ENCODE measurements at regions not wholly inside any gene's neighbourhood (a gene's known extent, or its start where the extent isn't known, plus 50 kb on each side); places are given as distances from the start of the nearest gene placed in this dataset.

GRCh38 chr4:188245651-188246050, 106.4 kb downstream of the TRIML1 start:
- Histone ChIP-seq H3K27me3 (ENCODE audit: control insufficient read depth, low read length) (no peaks in the 10 kb centered on the region), H3K36me3 (ENCODE audit: control insufficient read depth, low read length) (no peaks in the 10 kb centered on the region), H3K4me3 (ENCODE audit: low read length) (no peak overlapping the region), H3K4me2 (ENCODE audit: low read length) (no peak overlapping the region), H3K27ac (ENCODE audit: low read depth, low read length) (no peak overlapping the region), H4K20me1 (ENCODE audit: control insufficient read depth, insufficient read depth, low read depth, low read length) (no peaks in the 10 kb centered on the region), H3K4me1 (ENCODE audit: control insufficient read depth, low read length) (no peaks in the 10 kb centered on the region), H3K9me2 (replicated peaks; ENCODE audit: control insufficient read depth, low read length) (no peaks in the 10 kb centered on the region), H3K9me3 (ENCODE audit: control insufficient read depth, insufficient read depth, low read length) (no peaks in the 10 kb centered on the region), H3F3A (ENCODE audit: control insufficient read depth, insufficient read depth) (no peaks in the 10 kb centered on the region), H3K79me2 (ENCODE audit: control insufficient read depth, low read length) (no peaks in the 10 kb centered on the region)
- TF ChIP-seq EZH2phosphoT487 (IDR thresholded peaks at IDR 0.05; ENCODE audit: borderline replicate concordance, low read length): no peak

- no peaks in the 10 kb centered on the region for H3K36me3 ChIP-seq (ENCODE audit: control insufficient read depth, low read length)
- H3K4me2 ChIP-seq (ENCODE audit: low read length): no peak overlapping the region
- no peaks in the 10 kb centered on the region for H3K9me3 ChIP-seq (ENCODE audit: control insufficient read depth, insufficient read depth, low read length)
- no peaks in the 10 kb centered on the region for H3K9me2 ChIP-seq (replicated peaks; ENCODE audit: control insufficient read depth, low read length)
- TF ChIP-seq EZH2phosphoT487 (IDR thresholded peaks at IDR 0.05; ENCODE audit: borderline replicate concordance, low read length): no peak
- TF ChIP-seq, protein P1, sequence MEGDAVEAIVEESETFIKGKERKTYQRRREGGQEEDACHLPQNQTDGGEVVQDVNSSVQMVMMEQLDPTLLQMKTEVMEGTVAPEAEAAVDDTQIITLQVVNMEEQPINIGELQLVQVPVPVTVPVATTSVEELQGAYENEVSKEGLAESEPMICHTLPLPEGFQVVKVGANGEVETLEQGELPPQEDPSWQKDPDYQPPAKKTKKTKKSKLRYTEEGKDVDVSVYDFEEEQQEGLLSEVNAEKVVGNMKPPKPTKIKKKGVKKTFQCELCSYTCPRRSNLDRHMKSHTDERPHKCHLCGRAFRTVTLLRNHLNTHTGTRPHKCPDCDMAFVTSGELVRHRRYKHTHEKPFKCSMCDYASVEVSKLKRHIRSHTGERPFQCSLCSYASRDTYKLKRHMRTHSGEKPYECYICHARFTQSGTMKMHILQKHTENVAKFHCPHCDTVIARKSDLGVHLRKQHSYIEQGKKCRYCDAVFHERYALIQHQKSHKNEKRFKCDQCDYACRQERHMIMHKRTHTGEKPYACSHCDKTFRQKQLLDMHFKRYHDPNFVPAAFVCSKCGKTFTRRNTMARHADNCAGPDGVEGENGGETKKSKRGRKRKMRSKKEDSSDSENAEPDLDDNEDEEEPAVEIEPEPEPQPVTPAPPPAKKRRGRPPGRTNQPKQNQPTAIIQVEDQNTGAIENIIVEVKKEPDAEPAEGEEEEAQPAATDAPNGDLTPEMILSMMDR (IDR thresholded peaks at IDR 0.05; ENCODE audit: low read depth, low read length, poor library complexity, severe bottlenecking): no peak
- no peak overlapping the region for H3K27ac ChIP-seq (ENCODE audit: low read depth, low read length)
- no peaks in the 10 kb centered on the region for H3F3A ChIP-seq (ENCODE audit: control insufficient read depth, insufficient read depth)
- H3K4me3 ChIP-seq (ENCODE audit: low read length): no peak overlapping the region
- H4K20me1 ChIP-seq (ENCODE audit: control insufficient read depth, insufficient read depth, low read depth, low read length): no peaks in the 10 kb centered on the region
- no peaks in the 10 kb centered on the region for H3K27me3 ChIP-seq (ENCODE audit: control insufficient read depth, low read length)
- H3K4me1 ChIP-seq (ENCODE audit: control insufficient read depth, low read length): no peaks in the 10 kb centered on the region
- H3K79me2 ChIP-seq (ENCODE audit: control insufficient read depth, low read length): no peaks in the 10 kb centered on the region
These were observed 107.2 kb downstream of the TRIML1 start for GRCh38 chr4:188246488-188246887.

GRCh38 chr4:188254211-188254610, 115.0 kb downstream of the TRIML1 start:
- no peaks in the 10 kb centered on the region for H3K79me2 ChIP-seq (ENCODE audit: control insufficient read depth, low read length)
- TF ChIP-seq, protein P1 (IDR thresholded peaks at IDR 0.05; ENCODE audit: low read depth, low read length, poor library complexity, severe bottlenecking): no peak
- TF ChIP-seq EZH2phosphoT487 (IDR thresholded peaks at IDR 0.05; ENCODE audit: borderline replicate concordance, low read length): no peak

GRCh38 chr4:188262464-188262863, 123.2 kb downstream of the TRIML1 start:
- Histone ChIP-seq H3K4me3 (ENCODE audit: low read length) (no peak overlapping the region), H3F3A (ENCODE audit: control insufficient read depth, insufficient read depth) (no peaks in the 10 kb centered on the region), H3K27me3 (ENCODE audit: control insufficient read depth, low read length) (no peaks in the 10 kb centered on the region), H3K4me1 (ENCODE audit: control insufficient read depth, low read length) (no peaks in the 10 kb centered on the region), H3K4me2 (ENCODE audit: low read length) (no peak overlapping the region), H3K9me2 (replicated peaks; ENCODE audit: control insufficient read depth, low read length) (no peaks in the 10 kb centered on the region), H3K36me3 (ENCODE audit: control insufficient read depth, low read length) (no peaks in the 10 kb centered on the region), H4K20me1 (ENCODE audit: control insufficient read depth, insufficient read depth, low read depth, low read length) (no peaks in the 10 kb centered on the region), H3K27ac (ENCODE audit: low read depth, low read length) (no peak overlapping the region), H3K9me3 (ENCODE audit: control insufficient read depth, insufficient read depth, low read length) (no peaks in the 10 kb centered on the region), H3K79me2 (ENCODE audit: control insufficient read depth, low read length) (no peaks in the 10 kb centered on the region)
- TF ChIP-seq, protein P1 (IDR thresholded peaks at IDR 0.05; ENCODE audit: low read depth, low read length, poor library complexity, severe bottlenecking): no peak
- no peak for TF ChIP-seq EZH2phosphoT487 (IDR thresholded peaks at IDR 0.05; ENCODE audit: borderline replicate concordance, low read length)

More at GRCh38 chr4:188254211-188254610, 115.0 kb downstream of the TRIML1 start:
- H3K36me3 ChIP-seq (ENCODE audit: control insufficient read depth, low read length): no peaks in the 10 kb centered on the region
- no peak overlapping the region for H3K4me2 ChIP-seq (ENCODE audit: low read length)
- no peaks in the 10 kb centered on the region for H3K27me3 ChIP-seq (ENCODE audit: control insufficient read depth, low read length)
- H3K4me1 ChIP-seq (ENCODE audit: control insufficient read depth, low read length): no peaks in the 10 kb centered on the region
- H3K9me2 ChIP-seq (replicated peaks; ENCODE audit: control insufficient read depth, low read length): no peaks in the 10 kb centered on the region
- no peak overlapping the region for H3K4me3 ChIP-seq (ENCODE audit: low read length)
- H3F3A ChIP-seq (ENCODE audit: control insufficient read depth, insufficient read depth): no peaks in the 10 kb centered on the region
- H3K27ac ChIP-seq (ENCODE audit: low read depth, low read length): no peak overlapping the region
- H4K20me1 ChIP-seq (ENCODE audit: control insufficient read depth, insufficient read depth, low read depth, low read length): no peaks in the 10 kb centered on the region
- no peaks in the 10 kb centered on the region; the same call in 1 of the 2 replicates for H3K9me3 ChIP-seq (ENCODE audit: control insufficient read depth, insufficient read depth, low read length)

Data from DOHH2 (cell line).